NCI-H1436 (cell line): ENCODE measurements at regions not wholly inside any gene's neighbourhood (a gene's known extent, or its start where the extent isn't known, plus 50 kb on each side); places are given as distances from the start of the nearest gene placed in this dataset.

Experiments used
- DNase-seq: peaks from one replicate; lab custom pipeline; 2025; lab: John Stamatoyannopoulos, UW

- no peak for DNase-seq
Observed at GRCh38 chr13:23983671-23984070, 86.4 kb upstream of the C1QTNF9B start.

DNA sequence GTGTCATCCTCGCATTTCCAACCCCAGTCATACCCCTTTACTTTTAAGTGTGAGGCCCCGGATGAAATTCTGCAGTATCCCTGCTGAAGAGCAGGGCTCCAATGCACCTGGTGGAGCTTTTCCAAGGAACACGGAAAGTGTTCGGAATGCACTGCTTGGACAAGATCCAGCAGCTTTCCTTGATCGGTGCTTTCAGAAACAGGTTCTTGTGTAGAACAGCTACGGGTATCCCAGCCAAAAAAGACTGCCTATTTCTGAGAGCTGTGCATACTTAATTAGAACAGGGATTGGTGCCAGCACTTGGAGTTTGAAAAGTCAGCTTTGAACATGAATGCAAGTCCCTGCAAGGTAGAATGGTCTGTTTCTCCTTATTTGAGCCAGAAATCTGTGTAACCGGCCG lies 87.2 kb upstream of the C1QTNF9B start:
- no peak for DNase-seq

DNA sequence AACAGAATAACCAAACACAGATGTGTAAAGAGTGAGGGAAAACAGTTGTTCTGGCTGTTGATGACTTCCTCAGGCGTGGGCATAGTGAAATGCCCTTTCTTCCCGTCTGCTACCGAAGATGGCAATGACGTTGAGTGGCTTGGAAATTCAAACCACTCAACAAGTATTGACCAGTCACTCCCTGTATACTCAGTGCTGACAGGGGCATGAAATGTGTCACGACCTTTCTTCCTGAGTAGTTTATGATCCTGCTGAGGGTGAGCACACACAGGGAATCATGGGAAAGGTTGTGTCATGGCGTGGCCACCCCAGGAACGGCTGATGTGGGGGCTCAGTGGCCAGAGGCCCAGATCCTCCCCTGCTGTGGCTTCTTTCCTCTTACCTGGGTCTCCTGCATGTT lies 87.8 kb upstream of the C1QTNF9B start:
- DNase-seq = no peak

GRCh38 chr13:23985839-23986238 lies 88.5 kb upstream of the C1QTNF9B start:
- DNase-seq = no peak

- DNase-seq = no peak
Observed at GRCh38 chr13:23986619-23987018, 89.3 kb upstream of the C1QTNF9B start.

GRCh38 chr13:23987331-23987894 lies 90.1 kb upstream of the C1QTNF9B start:
- no peak for DNase-seq

- no peak for DNase-seq
Observed at GRCh38 chr13:23988546-23989122, 91.3 kb upstream of the C1QTNF9B start.

GRCh38 chr13:23990455-23990854 lies 93.2 kb upstream of the C1QTNF9B start:
- no peak for DNase-seq

DNA sequence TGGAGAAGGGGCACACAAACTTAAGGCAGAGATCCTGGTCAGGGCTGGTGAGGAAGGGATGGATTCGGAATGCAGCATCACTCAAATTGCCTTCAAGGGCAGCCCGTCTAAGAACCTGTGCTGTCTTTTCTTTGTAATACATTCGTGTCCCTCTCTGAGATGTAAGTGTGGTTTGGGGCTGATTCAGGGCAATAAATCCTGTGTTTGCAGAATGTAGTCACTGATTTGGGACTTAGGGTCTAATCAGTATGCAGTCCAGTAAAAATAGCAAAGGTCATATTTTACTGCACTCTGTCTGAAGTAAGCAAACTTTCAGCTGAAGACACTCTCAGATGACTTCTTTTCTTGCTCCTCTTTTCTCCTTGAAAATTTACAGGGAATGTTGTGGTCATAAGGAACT lies 93.8 kb upstream of the C1QTNF9B start:
- DNase-seq = no peak

DNA sequence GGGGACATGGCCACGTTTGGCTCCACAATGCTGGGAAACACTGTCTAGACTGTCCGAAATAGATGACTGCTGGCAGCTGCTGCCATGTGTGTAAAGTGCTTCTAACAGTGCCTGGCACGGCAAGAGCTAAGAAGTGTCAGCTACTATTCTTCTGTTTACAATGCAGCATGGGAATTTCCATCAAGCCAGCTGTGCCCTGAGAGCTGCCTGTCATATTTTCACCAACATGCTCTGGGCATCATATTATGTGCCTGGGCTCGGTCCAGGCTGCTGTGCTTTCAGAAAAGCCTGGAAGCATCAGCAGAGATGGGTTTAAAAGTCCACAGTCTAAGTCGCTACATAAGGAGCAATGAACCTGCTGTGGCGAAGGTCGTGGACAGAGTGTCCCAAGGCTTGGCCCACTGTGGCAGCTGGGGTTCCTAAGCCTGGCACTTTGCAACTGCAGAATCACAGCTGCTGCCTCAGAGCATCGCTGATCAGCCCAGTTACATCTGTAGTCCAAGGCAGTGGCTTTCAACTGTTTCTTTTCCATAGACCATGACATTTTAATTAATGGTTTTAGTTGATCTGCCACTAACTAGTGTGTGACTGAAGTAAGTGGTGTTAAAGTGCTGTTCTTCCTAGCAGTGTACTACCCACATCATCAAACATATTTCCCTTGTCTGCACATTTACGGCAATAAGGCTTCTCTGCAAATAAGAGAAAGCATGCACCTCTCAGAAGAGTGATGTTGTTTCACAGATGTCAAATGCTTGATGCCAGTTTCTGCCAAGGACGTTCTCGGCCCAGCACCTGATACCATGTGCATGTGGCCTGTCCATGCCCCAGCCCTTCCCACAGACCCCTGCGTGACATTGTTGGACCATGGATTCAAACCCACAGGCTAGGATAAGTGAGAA lies 95.7 kb upstream of the C1QTNF9B start:
- DNase-seq = no peak

DNA sequence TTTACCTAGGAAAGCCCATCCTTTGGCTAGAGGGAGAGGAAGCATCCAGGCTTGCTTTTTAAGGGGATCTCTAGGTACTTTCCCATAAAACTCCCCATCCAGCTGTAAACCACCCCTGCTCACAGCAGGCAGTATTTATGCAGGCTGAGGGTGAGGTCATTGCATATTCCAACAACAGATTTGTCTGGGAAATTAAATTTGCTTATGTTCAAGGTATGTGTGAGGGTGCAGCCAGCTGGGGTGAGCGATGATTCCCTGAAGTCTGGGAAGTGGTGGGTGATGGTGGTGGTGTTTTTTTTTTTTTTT lies 96.3 kb upstream of the C1QTNF9B start:
- DNase-seq = no peak

DNA sequence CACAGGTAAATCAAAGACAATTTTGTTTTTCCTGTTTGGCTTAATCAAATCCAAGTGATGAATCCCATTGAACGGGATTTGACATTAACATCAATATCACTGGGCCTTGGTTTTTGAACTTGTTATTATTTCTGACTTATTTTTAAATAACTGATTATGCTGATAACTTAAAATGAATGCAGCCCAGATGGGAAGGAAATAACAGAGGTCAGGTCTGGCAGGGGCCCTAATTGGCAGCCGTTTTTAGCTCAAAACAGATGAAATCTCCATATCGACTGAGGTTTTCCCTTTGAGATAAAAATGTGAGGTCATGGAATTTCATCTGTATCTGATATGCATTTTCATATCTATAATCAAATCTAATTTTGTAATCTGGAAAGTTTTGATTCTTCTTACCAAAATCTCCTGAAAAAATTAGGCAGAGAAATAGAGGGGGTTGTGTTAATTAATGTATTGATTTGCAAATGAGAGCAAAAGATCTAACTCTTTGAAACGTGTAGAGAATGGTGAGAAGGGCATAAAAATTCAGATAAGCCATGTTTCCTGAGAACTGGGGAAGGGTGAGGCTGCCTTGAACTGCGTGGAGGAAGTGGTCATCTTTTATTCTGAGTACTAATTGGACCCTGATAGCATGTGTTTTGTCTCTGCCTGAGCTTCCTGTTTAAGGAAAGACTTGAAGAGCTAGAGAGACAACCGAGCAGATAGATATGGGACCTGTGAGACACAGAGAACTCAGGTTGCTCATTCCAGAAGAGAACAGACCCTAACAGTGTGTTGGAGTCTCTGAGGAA lies 98.2 kb upstream of the C1QTNF9B start:
- DNase-seq = no peak

DNA sequence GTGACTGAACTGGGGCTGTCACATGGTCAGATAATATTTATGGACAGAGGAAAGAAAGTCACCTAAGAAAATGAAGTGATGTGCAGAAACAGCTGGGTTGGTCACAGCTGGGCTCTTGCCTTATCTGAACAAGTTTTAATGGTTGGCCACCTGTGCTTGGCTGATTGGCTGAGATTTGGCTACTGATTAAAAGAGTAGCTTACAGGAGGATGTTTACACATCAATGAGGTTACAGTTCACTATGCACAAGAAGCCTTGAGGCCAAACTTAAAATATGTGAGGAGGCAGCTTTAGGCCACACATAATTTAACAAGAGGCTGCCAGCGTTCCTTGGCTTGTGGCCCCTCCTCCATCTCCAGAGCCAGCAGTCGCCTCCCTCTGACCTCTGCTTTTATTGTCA lies 99.2 kb upstream of the C1QTNF9B start:
- DNase-seq = no peak

DNA sequence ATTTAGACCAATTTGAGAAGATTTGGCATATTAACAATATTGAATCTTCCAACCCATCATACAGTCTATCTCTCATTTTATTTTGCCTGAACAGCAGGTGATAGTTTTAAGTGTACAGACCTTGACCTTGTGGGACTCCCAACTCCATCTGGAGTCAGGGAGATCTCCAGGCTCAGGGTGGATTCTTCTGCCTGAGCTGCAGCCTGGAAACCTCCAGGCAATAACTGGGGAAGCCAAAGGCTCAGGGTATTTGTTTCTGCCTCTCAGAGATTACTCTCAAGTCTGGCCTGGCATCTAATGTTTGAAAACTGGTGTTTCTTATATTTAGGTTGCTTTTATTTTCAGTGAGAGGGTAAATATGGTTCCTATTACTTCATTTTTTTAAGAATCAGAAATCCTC lies 102.1 kb upstream of the C1QTNF9B start:
- no peak for DNase-seq

- no peak for DNase-seq
Observed at GRCh38 chr13:24002206-24002815, 105.0 kb upstream of the C1QTNF9B start.

DNA sequence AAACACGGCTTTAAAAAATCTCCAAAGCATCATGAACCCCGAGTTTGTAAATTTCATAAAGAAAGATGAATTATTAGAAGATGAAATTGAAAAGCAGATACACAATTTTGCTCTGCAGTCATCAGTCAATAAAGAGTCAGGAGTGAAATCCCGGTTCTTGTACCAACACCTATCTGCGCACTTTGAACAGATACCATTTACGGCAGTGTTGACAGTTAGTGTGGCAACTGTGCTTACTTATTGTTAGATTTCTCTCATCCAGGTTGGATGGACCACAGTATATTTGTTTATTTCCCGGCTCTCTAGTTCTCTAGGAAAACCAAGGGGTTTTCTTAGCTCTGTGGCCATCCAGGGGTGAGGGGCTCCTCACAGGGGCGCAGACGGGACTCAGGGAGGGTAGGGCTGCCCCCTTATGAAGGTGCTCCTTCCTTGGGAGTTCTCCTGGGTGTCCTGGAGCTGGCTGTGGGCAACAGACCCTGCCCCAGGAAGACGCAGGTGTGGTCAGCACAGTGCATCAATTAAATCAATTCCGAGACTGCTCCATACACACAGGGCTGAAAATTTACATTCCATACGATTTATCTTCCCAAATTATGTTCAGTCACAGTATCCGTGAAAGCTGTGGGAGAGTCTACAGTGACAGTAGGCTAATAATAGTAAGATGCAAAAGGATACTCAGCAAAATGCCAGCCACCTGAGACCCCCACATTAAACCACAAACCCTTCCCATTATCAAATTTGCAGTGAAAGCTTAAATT lies 107.0 kb upstream of the C1QTNF9B start:
- no peak for DNase-seq

DNA sequence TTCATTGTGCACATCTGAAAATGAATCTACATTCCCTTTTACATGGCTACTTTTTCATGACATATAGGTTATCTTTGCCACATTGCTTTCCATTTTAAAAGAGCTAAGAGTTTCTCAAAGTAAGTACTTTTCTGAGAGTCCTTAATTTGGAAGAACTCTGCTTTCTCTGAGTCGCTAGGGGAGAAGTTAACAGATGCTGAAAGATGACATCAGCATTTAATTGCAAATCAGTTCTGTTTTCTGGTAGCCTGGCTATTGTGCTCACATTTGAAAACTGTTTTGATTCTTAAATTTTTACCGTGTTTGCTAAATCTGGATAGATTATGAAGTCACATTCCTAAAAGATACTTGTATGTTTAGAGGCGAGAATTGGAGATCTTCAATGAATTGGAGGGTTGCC lies 107.7 kb upstream of the C1QTNF9B start:
- no peak for DNase-seq

DNA sequence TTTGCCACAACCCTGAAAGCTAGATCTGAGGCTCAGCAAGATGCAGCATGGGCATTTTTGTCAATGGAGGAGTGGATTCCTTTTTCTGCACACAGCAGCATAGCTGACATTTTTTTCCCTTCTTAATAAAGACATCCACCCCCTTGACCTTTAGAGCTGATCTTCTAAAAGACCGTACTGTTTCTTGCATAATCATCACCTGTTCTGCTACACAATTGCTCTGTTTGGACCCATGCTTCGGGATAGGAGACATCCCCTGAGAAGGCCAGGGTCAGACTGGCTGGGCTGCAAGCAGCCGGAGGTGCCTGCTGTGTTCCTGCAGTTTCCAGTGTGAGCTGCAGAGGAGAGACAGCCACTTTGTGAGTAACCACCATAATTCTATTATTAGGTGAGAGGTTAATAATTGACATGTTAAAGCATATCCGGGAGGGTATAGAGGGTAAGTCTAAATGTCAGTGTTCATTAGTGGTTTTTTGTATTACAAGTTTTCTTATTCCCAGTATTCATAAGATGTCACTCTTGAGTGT lies 108.5 kb upstream of the C1QTNF9B start:
- no peak for DNase-seq

GRCh38 chr13:24006520-24007248 lies 109.4 kb upstream of the C1QTNF9B start:
- DNase-seq = no peak

- no peak for DNase-seq
Observed at GRCh38 chr13:24007979-24008620, 110.8 kb upstream of the C1QTNF9B start.
